Astrocyte of the spinal cord (primary cell): ENCODE measurements at regions not wholly inside any gene's neighbourhood (a gene's known extent, or its start where the extent isn't known, plus 50 kb on each side); places are given as distances from the start of the nearest gene placed in this dataset.

ENCODE experiments used
- DNase-seq: peaks from one replicate; pipeline ENCODE4 v3.0.0; 2011; ENCODE audit warnings: low read depth, low spot score
- H3K4me3 ChIP-seq: 2 replicates; pipeline ENCODE4 v1.5.1; 2011; ENCODE audit warnings: low read depth, mild to moderate bottlenecking, low read length, moderate library complexity
- CTCF ChIP-seq: IDR thresholded peaks from 2 replicates; pipeline ENCODE4 v1.5.1; 2012; ENCODE audit warnings: low read depth, mild to moderate bottlenecking, low read length, inconsistent platforms
- in situ Hi-C: cut with HindIII; loops from 2 replicates; pipeline ENCODE4 v1.10.0; 2017; ENCODE audit warnings: low sequenced_read_pairs

DNA sequence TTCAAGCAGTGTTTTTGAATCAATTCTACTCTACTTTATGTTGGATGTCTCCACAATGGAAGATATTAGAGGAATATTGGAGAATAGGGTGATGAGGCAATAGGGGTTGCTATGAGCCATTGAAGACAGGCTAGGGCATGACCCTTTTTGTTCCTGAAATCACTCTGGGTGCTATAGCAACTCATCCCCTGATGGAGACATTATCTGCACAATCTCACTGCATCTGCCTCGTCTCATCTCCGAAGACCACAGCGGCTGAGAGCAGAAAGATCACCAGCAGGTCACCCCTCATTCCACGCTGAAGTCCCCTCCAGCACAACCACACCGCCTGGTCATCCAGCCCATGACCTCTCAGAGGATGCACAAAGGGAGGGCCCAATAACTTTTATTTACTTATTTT is 150.4 kb upstream of the TMEM132C start:
- H3K4me3 ChIP-seq = no peak overlapping the region
- no peak for TF ChIP-seq CTCF
- in situ Hi-C loops = no loop called here
- DNase-seq = no peak

- DNase-seq = no peak
- no peak overlapping the region for H3K4me3 ChIP-seq
- in situ Hi-C loops = no loop called here
- no peak for TF ChIP-seq CTCF
Measured at GRCh38 chr12:128120035-128120434, 146.9 kb upstream of the TMEM132C start.

GRCh38 chr12:128121424-128121823 is 145.5 kb upstream of the TMEM132C start:
- H3K4me3 ChIP-seq = no peak overlapping the region
- in situ Hi-C loops = no loop called here
- no peak for DNase-seq
- TF ChIP-seq CTCF = no peak

- no peak overlapping the region for H3K4me3 ChIP-seq
- TF ChIP-seq CTCF = no peak
- DNase-seq = no peak
- in situ Hi-C loops = no loop called here
Measured at GRCh38 chr12:128123096-128123495, 143.9 kb upstream of the TMEM132C start.

DNA sequence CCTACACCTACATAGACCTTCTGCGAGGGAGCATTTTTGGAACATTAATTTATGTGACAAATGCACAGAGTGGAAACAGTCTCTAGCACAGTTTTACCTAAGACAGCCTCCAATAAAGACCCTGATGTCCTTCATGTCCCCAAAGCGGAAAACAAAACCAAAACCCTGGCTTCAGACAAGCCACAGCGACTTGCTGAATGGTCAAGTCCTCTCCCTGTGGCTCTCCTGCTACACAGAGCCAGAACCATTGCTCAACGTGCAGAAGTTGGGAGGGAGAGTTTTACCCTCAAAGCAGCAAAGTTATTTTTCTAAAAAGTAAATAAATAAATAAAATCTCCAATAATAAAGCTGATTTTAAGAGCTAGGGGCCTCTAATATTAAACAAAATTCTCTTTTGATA is 135.0 kb upstream of the TMEM132C start:
- in situ Hi-C loops = no loop called here
- no peak for DNase-seq
- TF ChIP-seq CTCF = no peak
- no peak overlapping the region for H3K4me3 ChIP-seq

GRCh38 chr12:128133321-128134073 is 133.5 kb upstream of the TMEM132C start:
- no peak for DNase-seq
- no peak for TF ChIP-seq CTCF
- H3K4me3 ChIP-seq = no peak overlapping the region
- in situ Hi-C loops = no loop called here
